GM18508 (cell line): ENCODE measurements at regions not wholly inside any gene's neighbourhood (a gene's known extent, or its start where the extent isn't known, plus 50 kb on each side); places are given as distances from the start of the nearest gene placed in this dataset.

ENCODE experiments used
- ATAC-seq: cut with Tn5 transposase; IDR thresholded peaks from one replicate; pipeline ENCODE4 v1.9.1; 2021; ENCODE audit warnings: moderate number of reproducible peaks; ENCODE audit not compliant: insufficient read depth, unreplicated experiment

- no peak for ATAC-seq
Measured at GRCh38 chr10:129278686-129279085, 188.4 kb upstream of the MGMT start.

GRCh38 chr10:129279446-129280154, 187.4 kb upstream of the MGMT start:
- ATAC-seq = no peak

- ATAC-seq = no peak
Measured at GRCh38 chr10:129280155-129280502, 186.9 kb upstream of the MGMT start.

GRCh38 chr10:129280908-129281586, 186.0 kb upstream of the MGMT start:
- ATAC-seq = no peak

- no peak for ATAC-seq
Measured at GRCh38 chr10:129285459-129285858, 181.6 kb upstream of the MGMT start.

- no peak for ATAC-seq
Measured at GRCh38 chr10:129288999-129289584, 177.9 kb upstream of the MGMT start.

- no peak for ATAC-seq
Measured at GRCh38 chr10:129293991-129294700, 172.9 kb upstream of the MGMT start.

- no peak for ATAC-seq
Measured at GRCh38 chr10:129294944-129295343, 172.1 kb upstream of the MGMT start.

- ATAC-seq = no peak
Measured at GRCh38 chr10:129305046-129305445, 162.0 kb upstream of the MGMT start.

- ATAC-seq = no peak
Measured at GRCh38 chr10:129307141-129307540, 159.9 kb upstream of the MGMT start.

GRCh38 chr10:129308953-129309564, 158.0 kb upstream of the MGMT start:
- no peak for ATAC-seq

GRCh38 chr10:129309565-129309964, 157.5 kb upstream of the MGMT start:
- ATAC-seq = no peak

GRCh38 chr10:129310881-129311280, 156.2 kb upstream of the MGMT start:
- ATAC-seq = no peak

GRCh38 chr10:129319934-129320333, 147.1 kb upstream of the MGMT start:
- no peak for ATAC-seq

GRCh38 chr10:129320340-129320739, 146.7 kb upstream of the MGMT start:
- ATAC-seq = no peak

GRCh38 chr10:129321727-129322126, 145.3 kb upstream of the MGMT start:
- ATAC-seq = no peak

- ATAC-seq = no peak
Measured at GRCh38 chr10:129322933-129323820, 143.9 kb upstream of the MGMT start.

GRCh38 chr10:129323879-129324278, 143.2 kb upstream of the MGMT start:
- ATAC-seq = no peak

- ATAC-seq = no peak
Measured at GRCh38 chr10:129325893-129326292, 141.1 kb upstream of the MGMT start.

- no peak for ATAC-seq
Measured at GRCh38 chr10:129328546-129328945, 138.5 kb upstream of the MGMT start.
